GM10266 (cell line): ENCODE measurements at regions not wholly inside any gene's neighbourhood (a gene's known extent, or its start where the extent isn't known, plus 50 kb on each side); places are given as distances from the start of the nearest gene placed in this dataset.

Experiments
- DNase-seq: peaks from one replicate; pipeline ENCODE4 v3.0.0; 2012; ENCODE audit errors: extremely low spot score
- TF ChIP-seq, protein P1 (sequence below): IDR thresholded peaks from 2 replicates; pipeline ENCODE4 v1.5.1; 2012; ENCODE audit warnings: mild to moderate bottlenecking, low read depth; ENCODE audit not compliant: control insufficient read depth, insufficient read depth; ENCODE audit errors: missing control alignments

DNA sequence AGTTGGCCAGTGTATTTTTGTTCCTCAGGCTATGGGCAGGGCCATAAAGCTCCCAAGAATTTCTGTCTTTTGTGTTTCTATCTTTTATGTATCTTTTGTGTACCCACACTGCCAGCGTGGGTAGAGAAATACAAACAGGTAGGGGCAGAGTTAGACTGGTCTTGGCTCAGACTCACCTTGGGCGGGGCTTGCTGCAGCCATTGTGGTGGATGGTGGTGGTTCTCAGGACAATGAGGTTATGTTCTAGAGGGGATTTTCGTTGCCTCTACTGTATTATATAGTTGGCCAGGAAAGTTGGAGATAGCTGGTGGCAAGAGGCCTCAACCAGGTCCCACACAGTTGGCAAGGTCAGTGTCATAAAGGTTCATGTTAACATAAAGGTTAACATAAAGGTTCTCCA, 977.5 kb upstream of the LRFN5 start:
- no peak for DNase-seq
- TF ChIP-seq, protein P1, sequence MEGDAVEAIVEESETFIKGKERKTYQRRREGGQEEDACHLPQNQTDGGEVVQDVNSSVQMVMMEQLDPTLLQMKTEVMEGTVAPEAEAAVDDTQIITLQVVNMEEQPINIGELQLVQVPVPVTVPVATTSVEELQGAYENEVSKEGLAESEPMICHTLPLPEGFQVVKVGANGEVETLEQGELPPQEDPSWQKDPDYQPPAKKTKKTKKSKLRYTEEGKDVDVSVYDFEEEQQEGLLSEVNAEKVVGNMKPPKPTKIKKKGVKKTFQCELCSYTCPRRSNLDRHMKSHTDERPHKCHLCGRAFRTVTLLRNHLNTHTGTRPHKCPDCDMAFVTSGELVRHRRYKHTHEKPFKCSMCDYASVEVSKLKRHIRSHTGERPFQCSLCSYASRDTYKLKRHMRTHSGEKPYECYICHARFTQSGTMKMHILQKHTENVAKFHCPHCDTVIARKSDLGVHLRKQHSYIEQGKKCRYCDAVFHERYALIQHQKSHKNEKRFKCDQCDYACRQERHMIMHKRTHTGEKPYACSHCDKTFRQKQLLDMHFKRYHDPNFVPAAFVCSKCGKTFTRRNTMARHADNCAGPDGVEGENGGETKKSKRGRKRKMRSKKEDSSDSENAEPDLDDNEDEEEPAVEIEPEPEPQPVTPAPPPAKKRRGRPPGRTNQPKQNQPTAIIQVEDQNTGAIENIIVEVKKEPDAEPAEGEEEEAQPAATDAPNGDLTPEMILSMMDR: no peak

DNA sequence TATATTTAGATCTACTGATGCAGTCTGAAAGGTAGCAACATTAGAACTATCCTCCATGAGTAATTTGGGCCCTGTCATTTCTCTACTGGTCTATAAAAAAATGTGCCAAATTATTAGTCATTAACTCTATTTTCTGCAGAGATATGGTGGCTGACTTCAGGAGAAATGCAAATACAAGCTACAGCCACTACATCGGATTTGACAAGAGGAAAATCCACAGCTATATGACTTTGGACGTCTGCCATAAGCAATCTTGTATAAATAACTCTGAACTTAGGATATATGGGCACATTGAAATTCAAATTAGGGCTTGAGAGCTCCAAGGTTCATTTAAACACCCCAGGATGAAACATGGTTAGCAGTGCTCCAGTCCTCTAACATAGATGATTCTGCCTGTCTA, 983.0 kb upstream of the LRFN5 start:
- no peak for DNase-seq
- TF ChIP-seq, protein P1: no peak

DNA sequence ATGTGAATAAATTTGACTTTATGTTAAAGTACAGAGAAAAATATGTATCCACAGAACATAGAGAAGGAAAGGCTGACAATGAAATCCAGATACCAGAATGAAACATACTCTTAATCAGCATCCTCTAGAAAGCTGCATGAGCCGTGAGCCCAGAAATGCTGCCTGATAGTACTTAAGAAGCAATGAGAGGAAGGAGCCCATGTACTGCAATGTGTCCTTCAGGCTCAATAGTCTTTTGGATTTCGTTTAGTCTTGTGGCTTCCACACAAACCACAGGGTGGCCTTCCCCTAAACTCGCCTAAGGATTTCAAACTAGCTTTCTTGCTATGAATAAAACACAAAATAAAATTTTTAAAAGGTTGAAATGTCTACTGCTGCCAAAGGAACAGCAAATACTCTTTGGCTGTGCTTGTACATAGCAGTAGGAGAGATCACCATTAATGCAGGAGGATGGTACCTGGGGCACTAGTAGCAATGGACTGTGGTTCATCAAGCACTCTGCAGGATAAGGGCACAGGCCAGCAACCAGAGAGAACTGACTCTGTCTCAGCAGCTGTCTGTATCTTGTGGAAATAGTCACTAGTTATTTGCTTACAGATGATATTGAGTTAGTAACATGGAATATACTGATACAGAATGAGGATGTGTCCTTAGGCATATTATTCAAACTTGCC, 988.3 kb upstream of the LRFN5 start:
- TF ChIP-seq, protein P1: no peak
- DNase-seq: no peak

- TF ChIP-seq, protein P1: no peak
- DNase-seq: no peak
These were observed 990.1 kb upstream of the LRFN5 start for GRCh38 chr14:40616579-40616978.

- TF ChIP-seq, protein P1: no peak
- DNase-seq: no peak
These were observed 1005.6 kb upstream of the LRFN5 start for GRCh38 chr14:40601063-40601462.

DNA sequence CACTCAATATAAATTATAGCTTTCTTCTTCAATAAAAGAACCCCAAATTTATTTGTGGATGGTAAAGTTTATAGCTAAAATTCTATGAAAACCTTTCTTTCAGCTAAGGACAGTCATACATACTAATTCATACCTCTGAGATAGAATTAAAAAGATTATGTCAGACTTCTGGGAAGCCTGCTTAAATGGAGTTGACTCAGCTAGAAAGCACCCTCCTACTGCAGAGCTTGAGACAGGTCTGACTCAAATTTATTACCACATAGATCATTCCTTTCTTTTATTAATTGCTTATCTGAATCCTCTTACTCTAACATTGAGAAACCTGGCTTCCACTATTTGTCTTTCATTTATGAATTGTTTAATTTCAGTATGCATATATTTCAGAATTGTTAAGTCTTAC, 1007.0 kb upstream of the LRFN5 start:
- TF ChIP-seq, protein P1: no peak
- no peak for DNase-seq

GRCh38 chr14:40581264-40581663, 1025.4 kb upstream of the LRFN5 start:
- TF ChIP-seq, protein P1: no peak
- no peak for DNase-seq
